OCI-LY3 (cell line): ENCODE measurements at regions not wholly inside any gene's neighbourhood (a gene's known extent, or its start where the extent isn't known, plus 50 kb on each side); places are given as distances from the start of the nearest gene placed in this dataset.

ENCODE experiments used
- H2AFZ ChIP-seq: fragments of 200-600, 300-600 bp; shearing (Covaris generic); 2 replicates; pipeline ENCODE4 v1.6.0; 2014; ENCODE audit warnings: antibody characterized with exemption, low read depth, low read length
- H3K27ac ChIP-seq: fragments of 200-600, 300-600 bp; sonication (generic); 2 replicates; pipeline ENCODE4 v1.5.1; 2014; ENCODE audit warnings: mild to moderate bottlenecking, low read length, moderate library complexity, mixed read lengths
- H3K27me3 ChIP-seq: fragments of 200-600, 300-600 bp; sonication (generic); 2 replicates; pipeline ENCODE4 v1.6.1; 2014; ENCODE audit warnings: low read depth, low read length, mixed read lengths
- H3K36me3 ChIP-seq: fragments of 200-600, 300-600 bp; sonication (generic); replicated peaks from 2 replicates; pipeline ENCODE3; 2014; ENCODE audit warnings: low read depth, low read length, mixed read lengths
- H3K4me1 ChIP-seq: fragments of 300-600, 200-600 bp; sonication (generic); 2 replicates; pipeline ENCODE4 v1.6.1; 2014; ENCODE audit warnings: low read length, mixed read lengths
- H3K4me2 ChIP-seq: fragments of 200-600, 300-600 bp; sonication (generic); 2 replicates; pipeline ENCODE4 v1.6.1; 2014; ENCODE audit warnings: low read length, mixed read lengths
- H3K4me3 ChIP-seq: fragments of 300-600, 200-600 bp; sonication (generic); 2 replicates; pipeline ENCODE4 v1.5.1; 2014; ENCODE audit warnings: antibody characterized with exemption, mild to moderate bottlenecking, low read length, moderate library complexity
- H3K79me2 ChIP-seq: fragments of 300-600, 200-600 bp; shearing (Covaris generic); 2 replicates; pipeline ENCODE4 v1.6.1; 2014; ENCODE audit warnings: mild to moderate bottlenecking, low read length, mixed read lengths
- H3K9ac ChIP-seq: fragments of 300-600, 200-600 bp; shearing (Covaris generic); 2 replicates; pipeline ENCODE4 v1.6.0; 2014; ENCODE audit warnings: mild to moderate bottlenecking, low read length, moderate library complexity
- H3K9me3 ChIP-seq: fragments of 200-600, 300-600 bp; shearing (Covaris generic); 2 replicates; pipeline ENCODE4 v1.6.1; 2014; ENCODE audit warnings: low read length, mixed read lengths; ENCODE audit not compliant: insufficient read depth
- H4K20me1 ChIP-seq: fragments of 200-600, 300-600 bp; sonication (generic); 2 replicates; pipeline ENCODE4 v1.6.1; 2016; ENCODE audit warnings: low read length, mixed read lengths; ENCODE audit not compliant: insufficient read depth
- CTCF ChIP-seq: fragments of 200-600, 300-600 bp; sonication (generic); IDR thresholded peaks from 2 replicates; pipeline ENCODE4 v1.5.1; 2014; ENCODE audit warnings: antibody characterized with exemption, low read length, low read depth
- EZH2phosphoT487 ChIP-seq: fragments of 200-600 bp; shearing (Covaris generic); IDR thresholded peaks from 2 replicates; pipeline ENCODE4 v1.6.1; 2018; ENCODE audit warnings: antibody characterized with exemption, mixed run types, low read depth

DNA sequence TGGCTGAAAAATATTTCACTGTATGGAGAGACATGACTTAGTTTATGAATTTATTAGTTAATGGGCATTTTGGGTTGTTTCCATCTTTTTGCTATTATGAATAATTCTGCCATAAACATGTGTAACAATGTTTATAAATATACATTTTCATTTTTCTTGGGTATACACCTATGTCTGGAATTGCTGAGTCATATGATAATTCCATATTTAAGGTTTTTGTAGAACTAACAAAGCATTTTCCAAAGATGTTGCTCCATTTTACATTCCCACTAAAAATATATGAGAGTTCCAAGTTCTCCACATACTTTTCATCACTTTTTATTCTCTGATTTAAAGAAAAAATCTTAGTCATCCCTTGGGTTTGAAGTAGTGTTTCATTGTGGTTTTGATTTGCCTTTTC lies 108.8 kb upstream of the LRRTM4 start:
- no peak overlapping the region for H3K4me3 ChIP-seq
- no peak overlapping the region for H3K27ac ChIP-seq
- no peaks in the 10 kb centered on the region for H3K27me3 ChIP-seq
- no peak for TF ChIP-seq CTCF
- no peak for TF ChIP-seq EZH2phosphoT487
- no peaks in the 10 kb centered on the region for H3K9me3 ChIP-seq
- H3K9ac ChIP-seq = no peak overlapping the region
- no peaks in the 10 kb centered on the region for H4K20me1 ChIP-seq
- H3K4me1 ChIP-seq = no peaks in the 10 kb centered on the region
- H2AFZ ChIP-seq = no peak overlapping the region
- no peaks in the 10 kb centered on the region for H3K36me3 ChIP-seq
- no peak overlapping the region for H3K4me2 ChIP-seq
- no peaks in the 10 kb centered on the region for H3K79me2 ChIP-seq

GRCh38 chr2:77633601-77634000 lies 111.4 kb upstream of the LRRTM4 start:
- Histone ChIP-seq H3K36me3 (no peaks in the 10 kb centered on the region), H3K4me3 (no peak overlapping the region), H3K4me1 (no peaks in the 10 kb centered on the region), H3K27me3 (no peaks in the 10 kb centered on the region), H3K4me2 (no peak overlapping the region), H3K9me3 (no peaks in the 10 kb centered on the region), H3K27ac (no peak overlapping the region), H2AFZ (no peak overlapping the region), H3K9ac (no peak overlapping the region), H3K79me2 (no peaks in the 10 kb centered on the region), H4K20me1 (no peaks in the 10 kb centered on the region)
- no peak for TF ChIP-seq CTCF
- no peak for TF ChIP-seq EZH2phosphoT487

- Histone ChIP-seq H3K9me3 (no peaks in the 10 kb centered on the region), H3K4me2 (no peak overlapping the region), H4K20me1 (no peaks in the 10 kb centered on the region), H3K27me3 (no peaks in the 10 kb centered on the region), H3K4me3 (no peak overlapping the region), H3K79me2 (no peaks in the 10 kb centered on the region), H3K9ac (no peak overlapping the region), H3K27ac (no peak overlapping the region), H3K36me3 (no peaks in the 10 kb centered on the region), H2AFZ (no peak overlapping the region), H3K4me1 (no peaks in the 10 kb centered on the region)
- TF ChIP-seq CTCF (no peak), EZH2phosphoT487 (no peak)
These were observed 118.7 kb upstream of the LRRTM4 start for GRCh38 chr2:77640924-77641323.

GRCh38 chr2:77642339-77642738 lies 120.2 kb upstream of the LRRTM4 start:
- Histone ChIP-seq H3K9ac (no peak overlapping the region), H3K79me2 (no peaks in the 10 kb centered on the region), H3K4me3 (no peak overlapping the region), H3K4me2 (no peak overlapping the region), H3K9me3 (no peaks in the 10 kb centered on the region), H4K20me1 (no peaks in the 10 kb centered on the region), H3K27me3 (no peaks in the 10 kb centered on the region), H2AFZ (no peak overlapping the region), H3K4me1 (no peaks in the 10 kb centered on the region), H3K36me3 (no peaks in the 10 kb centered on the region), H3K27ac (no peak overlapping the region)
- TF ChIP-seq EZH2phosphoT487 = no peak
- TF ChIP-seq CTCF = no peak
